ENCODE measurements at regions not wholly inside any gene's neighbourhood (a gene's known extent, or its start where the extent isn't known, plus 50 kb on each side); places are given as distances from the start of the nearest gene placed in this dataset.
A peak's percentile ranks its signal among the peaks of the same experiment; 100 is the strongest.
"Not testable (repeated sequence)": the region's sequence is repeated elsewhere in the genome, so short reads cannot be mapped to it uniquely, and the experiment has no call there.

DNA sequence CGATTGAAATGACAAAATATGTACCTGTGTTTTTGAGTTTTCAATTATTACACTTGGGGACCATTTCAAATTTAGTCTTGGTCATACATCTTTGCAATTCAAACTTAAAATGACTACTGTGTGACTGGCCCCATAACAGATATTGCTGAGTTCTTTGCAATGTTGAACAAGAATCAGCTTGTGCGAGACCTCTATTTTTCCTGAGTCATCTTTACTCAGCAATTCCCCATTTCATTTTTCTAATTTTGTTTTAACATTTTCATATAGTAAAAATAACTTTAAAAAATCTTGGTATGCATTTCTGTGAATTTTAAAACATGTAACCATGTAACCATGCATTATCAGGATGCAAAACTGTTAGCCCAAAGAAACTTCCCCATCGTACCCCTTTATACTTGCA is 678.1 kb downstream of the ANKRD7 start:
- DNase-seq (ENCODE audit: low spot score), result no peak
- Histone ChIP-seq H3K9me3 (no peaks in the 10 kb centered on the region), H3K27ac (no peak overlapping the region), H3K4me3 (no peak overlapping the region), H3K36me3 (no peaks in the 10 kb centered on the region), H3K4me1 (replicated peaks) (no peaks in the 10 kb centered on the region), H3K27me3 (replicated peaks; ENCODE audit: insufficient read depth) (no peaks in the 10 kb centered on the region)
- TF ChIP-seq, protein P1, sequence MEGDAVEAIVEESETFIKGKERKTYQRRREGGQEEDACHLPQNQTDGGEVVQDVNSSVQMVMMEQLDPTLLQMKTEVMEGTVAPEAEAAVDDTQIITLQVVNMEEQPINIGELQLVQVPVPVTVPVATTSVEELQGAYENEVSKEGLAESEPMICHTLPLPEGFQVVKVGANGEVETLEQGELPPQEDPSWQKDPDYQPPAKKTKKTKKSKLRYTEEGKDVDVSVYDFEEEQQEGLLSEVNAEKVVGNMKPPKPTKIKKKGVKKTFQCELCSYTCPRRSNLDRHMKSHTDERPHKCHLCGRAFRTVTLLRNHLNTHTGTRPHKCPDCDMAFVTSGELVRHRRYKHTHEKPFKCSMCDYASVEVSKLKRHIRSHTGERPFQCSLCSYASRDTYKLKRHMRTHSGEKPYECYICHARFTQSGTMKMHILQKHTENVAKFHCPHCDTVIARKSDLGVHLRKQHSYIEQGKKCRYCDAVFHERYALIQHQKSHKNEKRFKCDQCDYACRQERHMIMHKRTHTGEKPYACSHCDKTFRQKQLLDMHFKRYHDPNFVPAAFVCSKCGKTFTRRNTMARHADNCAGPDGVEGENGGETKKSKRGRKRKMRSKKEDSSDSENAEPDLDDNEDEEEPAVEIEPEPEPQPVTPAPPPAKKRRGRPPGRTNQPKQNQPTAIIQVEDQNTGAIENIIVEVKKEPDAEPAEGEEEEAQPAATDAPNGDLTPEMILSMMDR (IDR thresholded peaks at IDR 0.05), result no peak
- TF ChIP-seq POLR2AphosphoS5 (IDR thresholded peaks at IDR 0.05) (no peak), POLR2A (IDR thresholded peaks at IDR 0.05) (no peak)
- intact Hi-C loops (cut with DNase I), result no loop called here
- 91% methylated on average over 3 of the region's 3 CpGs for WGBS

DNA sequence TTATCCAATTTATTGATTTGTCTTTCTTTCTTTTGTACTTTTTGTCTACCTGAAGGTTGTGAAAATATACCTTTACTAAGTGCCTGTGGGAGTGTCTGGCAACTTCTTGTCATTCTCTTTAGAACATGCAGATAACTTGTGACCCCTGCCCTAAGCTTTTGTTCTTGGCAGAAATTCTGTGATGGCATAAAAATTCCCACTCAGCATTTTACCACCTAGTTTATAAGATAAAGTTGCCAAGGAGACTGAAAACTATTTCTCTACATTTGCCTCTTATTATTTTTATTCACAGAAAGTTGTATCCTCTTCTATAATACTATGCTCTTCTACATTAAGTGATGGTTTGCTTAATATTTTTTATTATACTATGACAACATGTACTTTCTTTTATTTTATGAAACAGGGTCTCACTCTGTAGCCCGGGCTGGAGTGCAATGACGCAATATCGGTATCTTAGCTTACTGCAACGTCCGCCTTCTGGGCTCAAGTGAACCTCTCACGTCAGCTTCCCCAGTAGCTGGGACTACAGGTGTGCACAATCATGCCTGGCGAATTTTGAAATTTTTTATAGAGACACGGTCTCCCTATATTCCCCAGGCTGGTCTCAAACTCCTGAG is 683.5 kb downstream of the ANKRD7 start:
- H3K4me1 ChIP-seq (replicated peaks), result no peaks in the 10 kb centered on the region
- no peak overlapping the region for H3K4me3 ChIP-seq
- no peak for TF ChIP-seq POLR2AphosphoS5 (IDR thresholded peaks at IDR 0.05)
- intact Hi-C loops (cut with DNase I), result no loop called here
- no peaks in the 10 kb centered on the region for H3K27me3 ChIP-seq (replicated peaks; ENCODE audit: insufficient read depth)
- DNase-seq (ENCODE audit: low spot score), result no peak
- H3K27ac ChIP-seq, result no peak overlapping the region
- H3K36me3 ChIP-seq, result no peaks in the 10 kb centered on the region
- 94% methylated on average over 8 of the region's 8 CpGs for WGBS
- no peaks in the 10 kb centered on the region for H3K9me3 ChIP-seq

DNA sequence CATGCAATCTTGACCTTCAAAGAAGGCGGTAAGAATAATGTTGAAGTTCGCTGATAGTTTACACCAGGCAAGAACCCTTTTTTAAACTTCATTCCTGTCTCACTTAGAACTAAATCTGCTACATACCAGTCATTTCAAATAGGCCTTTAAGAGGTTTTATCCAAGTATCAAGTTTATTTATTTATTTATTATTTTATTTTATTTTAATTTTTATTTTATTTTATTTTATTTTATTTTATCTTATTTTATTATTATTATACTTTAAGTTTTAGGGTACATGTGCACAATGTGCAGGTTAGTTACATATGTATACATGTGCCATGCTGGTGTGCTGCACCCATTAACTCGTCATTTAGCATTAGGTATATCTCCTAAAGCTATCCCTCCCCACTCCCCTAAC is 691.6 kb downstream of the ANKRD7 start:
- not testable (repeated sequence) for H3K9me3 ChIP-seq, H3K27ac ChIP-seq
- 92% methylated on average over 3 of the region's 3 CpGs for WGBS

DNA sequence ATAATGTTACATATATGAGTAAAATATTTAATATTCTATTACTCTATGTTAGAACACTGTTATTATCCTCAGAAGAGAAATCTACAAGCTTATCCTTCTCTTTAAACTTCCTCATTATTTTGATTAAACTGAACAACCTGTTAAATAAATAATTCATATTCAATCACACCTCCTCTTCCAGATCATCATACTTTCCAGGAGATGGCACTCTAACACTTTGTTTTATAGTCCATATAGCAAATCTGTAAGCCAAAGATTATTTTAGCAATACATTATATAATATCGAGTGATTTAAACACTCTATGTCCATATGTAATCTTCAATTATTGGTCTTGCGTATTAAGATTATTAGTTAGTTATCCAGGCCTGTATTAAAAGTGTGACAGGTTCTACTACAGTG is 694.1 kb downstream of the ANKRD7 start:
- H3K27ac ChIP-seq, result no peak overlapping the region
- no peaks in the 10 kb centered on the region for H3K9me3 ChIP-seq
- WGBS, result 84% methylated on average over 2 of the region's 2 CpGs
- TF ChIP-seq, protein P1 (IDR thresholded peaks at IDR 0.05), result peak in 1 of 4 experiments; percentile 43
- TF ChIP-seq POLR2A (IDR thresholded peaks at IDR 0.05), result no peak
- intact Hi-C loops (cut with DNase I), result loop anchor here (10.0 kb wide), 1 partner anchor 256 kb away; no protein-coding TSS in a partner anchor
- H3K27me3 ChIP-seq (replicated peaks; ENCODE audit: insufficient read depth), result no peaks in the 10 kb centered on the region
- no peak for DNase-seq (ENCODE audit: low spot score)
- H3K4me1 ChIP-seq (replicated peaks), result no peaks in the 10 kb centered on the region
- H3K36me3 ChIP-seq, result no peaks in the 10 kb centered on the region
- no peak overlapping the region for H3K4me3 ChIP-seq

More for the DNA sequence above, 691.6 kb downstream of the ANKRD7 start:
- DNase-seq (ENCODE audit: low spot score); H3K4me1 ChIP-seq (replicated peaks); H3K27me3 ChIP-seq (replicated peaks; ENCODE audit: insufficient read depth); H3K4me3 ChIP-seq; H3K36me3 ChIP-seq: not testable (repeated sequence)
- intact Hi-C loops (cut with DNase I), result loop anchor here (10.0 kb wide), 1 partner anchor 259 kb away; no protein-coding TSS in a partner anchor

DNA sequence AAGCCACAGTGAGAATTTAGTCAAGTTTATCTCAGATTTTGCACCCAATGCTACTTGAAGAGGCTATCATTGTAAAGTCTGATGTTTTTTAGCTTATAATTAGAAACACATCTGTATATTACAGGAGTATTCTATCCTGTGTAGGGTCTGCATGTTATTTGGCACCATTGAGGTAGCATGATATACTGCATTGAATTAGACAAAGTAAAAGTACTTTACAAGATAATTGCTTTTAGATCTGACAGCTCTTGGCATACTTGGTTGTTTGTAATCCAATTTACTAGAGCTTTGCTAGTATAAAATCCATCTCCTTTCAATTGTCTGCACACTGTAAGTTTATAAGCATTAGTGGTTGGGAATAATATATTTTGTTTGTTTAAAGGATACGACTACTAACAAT is 714.3 kb downstream of the ANKRD7 start:
- TF ChIP-seq POLR2AphosphoS5 (IDR thresholded peaks at IDR 0.05) (no peak), POLR2A (IDR thresholded peaks at IDR 0.05) (no peak)
- TF ChIP-seq, protein P1 (IDR thresholded peaks at IDR 0.05), result no peak
- Histone ChIP-seq H3K4me1 (replicated peaks) (no peaks in the 10 kb centered on the region), H3K27me3 (replicated peaks; ENCODE audit: insufficient read depth) (no peaks in the 10 kb centered on the region), H3K9me3 (no peaks in the 10 kb centered on the region), H3K36me3 (no peaks in the 10 kb centered on the region), H3K4me3 (no peak overlapping the region), H3K27ac (no peak overlapping the region)
- WGBS, result 19% methylated on average over 1 of the region's 1 CpG
- intact Hi-C loops (cut with DNase I), result no loop called here
- DNase-seq (ENCODE audit: low spot score), result no peak

DNA sequence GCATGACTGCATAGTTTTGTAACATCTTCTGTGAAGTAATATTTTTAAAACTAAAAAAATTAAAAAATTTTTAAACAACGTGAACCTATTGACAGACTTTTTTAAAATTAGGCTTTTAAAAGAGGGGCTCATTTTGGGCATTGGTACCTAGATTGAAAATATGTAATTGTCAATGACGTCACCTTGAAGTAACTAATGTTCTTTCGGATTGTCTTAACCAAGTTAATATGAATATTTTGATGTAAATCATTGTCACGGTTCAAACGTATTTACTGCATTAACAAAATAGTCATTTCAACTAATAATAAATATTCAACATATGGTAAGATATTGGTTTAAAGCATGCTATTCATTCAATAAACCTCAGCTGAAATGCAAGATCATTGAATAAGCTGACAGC is 719.8 kb downstream of the ANKRD7 start:
- no peak for DNase-seq (ENCODE audit: low spot score)
- Histone ChIP-seq H3K4me1 (replicated peaks) (no peaks in the 10 kb centered on the region), H3K36me3 (no peaks in the 10 kb centered on the region), H3K4me3 (no peak overlapping the region), H3K27me3 (replicated peaks; ENCODE audit: insufficient read depth) (no peaks in the 10 kb centered on the region), H3K9me3 (no peaks in the 10 kb centered on the region), H3K27ac (no peak overlapping the region)
- intact Hi-C loops (cut with DNase I), result no loop called here
- TF ChIP-seq, protein P1 (IDR thresholded peaks at IDR 0.05), result no peak
- TF ChIP-seq POLR2AphosphoS5 (IDR thresholded peaks at IDR 0.05) (no peak), POLR2A (IDR thresholded peaks at IDR 0.05) (no peak)
- 90% methylated on average over 5 of the region's 5 CpGs for WGBS
